Activated naive CD8-positive, alpha-beta T cell treated with anti-CD3 and anti-CD28 coated beads, Interleukin-2, amount 50 U/mL, for 24 hours (primary cell): ENCODE measurements at regions not wholly inside any gene's neighbourhood (a gene's known extent, or its start where the extent isn't known, plus 50 kb on each side); places are given as distances from the start of the nearest gene placed in this dataset.
"Not testable (repeated sequence)": the region's sequence is repeated elsewhere in the genome, so short reads cannot be mapped to it uniquely, and the experiment has no call there.

Source experiments
- ATAC-seq: fragments of 150-1000 bp; cut with Tn5 transposase; one replicate; pipeline ENCODE4 v1.10.0; 2021
- DNase-seq: peaks from one replicate; pipeline ENCODE4 v3.0.0; 2021
- H3K27ac Mint-ChIP-seq: one replicate; pipeline ENCODE4 v1.8.0; 2021; ENCODE audit warnings: mild to moderate bottlenecking, mixed read lengths
- H3K27me3 Mint-ChIP-seq: one replicate; pipeline ENCODE4 v1.8.0; 2021; ENCODE audit warnings: mixed read lengths
- H3K36me3 Mint-ChIP-seq: one replicate; pipeline ENCODE4 v1.8.0; 2021; ENCODE audit warnings: low read depth, mixed read lengths
- H3K4me1 Mint-ChIP-seq: one replicate; pipeline ENCODE4 v1.8.0; 2021; ENCODE audit warnings: mixed read lengths
- H3K4me3 Mint-ChIP-seq: one replicate; pipeline ENCODE4 v1.8.0; 2021; ENCODE audit warnings: mild to moderate bottlenecking, moderate library complexity, mixed read lengths
- H3K9me3 Mint-ChIP-seq: one replicate; pipeline ENCODE4 v1.8.0; 2021; ENCODE audit warnings: mixed read lengths

GRCh38 chr5:1649554-1649953 lies 125.8 kb upstream of the LPCAT1 start:
- H3K27me3 Mint-ChIP-seq: peaks cover 58% of the 10 kb centered on the region
- DNase-seq (no peak), ATAC-seq (no peak)
- peaks cover 15% of the 10 kb centered on the region for H3K4me1 Mint-ChIP-seq
- no peak overlapping the region for H3K4me3 Mint-ChIP-seq
- H3K27ac Mint-ChIP-seq: no peak overlapping the region
- H3K9me3 Mint-ChIP-seq: no peaks in the 10 kb centered on the region
- no peaks in the 10 kb centered on the region for H3K36me3 Mint-ChIP-seq

GRCh38 chr5:1648806-1649205 lies 125.0 kb upstream of the LPCAT1 start:
- DNase-seq (no peak), ATAC-seq (no peak)
- no peak overlapping the region for H3K27ac Mint-ChIP-seq
- H3K36me3 Mint-ChIP-seq: no peaks in the 10 kb centered on the region
- peaks cover 60% of the 10 kb centered on the region for H3K27me3 Mint-ChIP-seq
- no peaks in the 10 kb centered on the region for H3K9me3 Mint-ChIP-seq
- H3K4me1 Mint-ChIP-seq: peaks cover 17% of the 10 kb centered on the region
- no peak overlapping the region for H3K4me3 Mint-ChIP-seq

GRCh38 chr5:1647580-1647979 lies 123.8 kb upstream of the LPCAT1 start:
- ATAC-seq: no peak
- Mint-ChIP-seq H3K27ac (no peak overlapping the region), H3K4me3 (no peak overlapping the region), H3K4me1 (peaks cover 9% of the 10 kb centered on the region), H3K36me3 (no peaks in the 10 kb centered on the region), H3K27me3 (peaks cover 57% of the 10 kb centered on the region), H3K9me3 (no peaks in the 10 kb centered on the region)
- no peak for DNase-seq

- peak; percentile 86 for ATAC-seq
- Mint-ChIP-seq H3K36me3 (no peaks in the 10 kb centered on the region), H3K27me3 (peaks cover 53% of the 10 kb centered on the region), H3K27ac (no peak overlapping the region), H3K4me1 (peaks cover 10% of the 10 kb centered on the region), H3K9me3 (no peaks in the 10 kb centered on the region), H3K4me3 (no peak overlapping the region)
- DNase-seq: peak; percentile 86
Observed at GRCh38 chr5:1644810-1645571, 121.2 kb upstream of the LPCAT1 start.

- H3K4me1 Mint-ChIP-seq, DNase-seq, ATAC-seq, H3K27ac Mint-ChIP-seq, H3K4me3 Mint-ChIP-seq, H3K36me3 Mint-ChIP-seq, H3K9me3 Mint-ChIP-seq: not testable (repeated sequence)
- H3K27me3 Mint-ChIP-seq: peaks cover 50% of the 10 kb centered on the region
Observed at GRCh38 chr5:1644393-1644809, 120.6 kb upstream of the LPCAT1 start.

- H3K36me3 Mint-ChIP-seq: no peaks in the 10 kb centered on the region
- no peak for ATAC-seq
- H3K9me3 Mint-ChIP-seq: no peaks in the 10 kb centered on the region
- peaks cover 46% of the 10 kb centered on the region for H3K27me3 Mint-ChIP-seq
- no peak for DNase-seq
- H3K27ac Mint-ChIP-seq: no peak overlapping the region
- H3K4me1 Mint-ChIP-seq: peaks cover 4% of the 10 kb centered on the region
- H3K4me3 Mint-ChIP-seq: no peak overlapping the region
Observed at GRCh38 chr5:1643651-1644392, 120.1 kb upstream of the LPCAT1 start.

DNA sequence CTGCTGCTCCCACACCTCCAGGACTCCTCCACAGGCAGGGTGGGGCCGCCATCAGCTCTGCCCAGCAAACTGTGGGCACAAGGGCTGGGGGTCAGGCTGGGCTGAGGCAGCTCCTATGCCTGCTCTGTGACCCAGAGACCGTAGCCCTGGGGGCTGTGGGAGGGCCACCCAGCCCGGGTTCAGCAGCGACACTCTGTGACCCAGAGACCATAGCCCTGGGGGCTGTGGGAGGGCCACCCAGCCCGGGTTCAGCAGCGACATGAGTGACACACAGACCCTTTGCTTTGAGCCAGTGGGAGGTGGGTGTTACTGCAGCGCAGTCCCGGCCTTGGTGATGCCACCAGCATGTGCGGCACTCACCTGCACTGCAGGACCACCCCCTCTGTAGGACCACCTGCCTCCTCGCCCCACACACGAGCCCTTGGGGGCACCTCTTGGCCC lies 118.9 kb upstream of the LPCAT1 start:
- H3K4me3 Mint-ChIP-seq: no peak overlapping the region

DNA sequence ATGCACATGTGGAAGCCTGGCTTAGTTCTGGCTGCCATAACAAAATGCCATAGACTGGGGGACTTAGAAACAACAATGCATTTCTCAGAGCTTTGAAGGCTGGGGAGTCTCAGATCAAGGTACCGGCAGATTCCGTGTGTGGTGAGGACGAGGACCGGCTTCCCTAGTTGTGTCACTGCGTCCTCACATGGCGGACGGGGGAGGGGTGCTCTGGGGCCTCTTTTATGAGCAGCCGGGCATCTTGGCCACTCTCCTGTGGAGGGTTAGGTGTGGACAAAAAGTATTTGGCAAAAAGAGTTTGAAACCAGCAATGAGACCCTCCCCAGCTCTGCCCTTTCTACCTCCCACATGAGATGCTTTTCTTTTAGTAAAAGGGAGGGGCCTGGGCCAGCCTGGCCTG lies 118.5 kb upstream of the LPCAT1 start:
- peaks cover 4% of the 10 kb centered on the region for H3K4me1 Mint-ChIP-seq
- no peak overlapping the region for H3K4me3 Mint-ChIP-seq
- no peak for DNase-seq
- H3K27me3 Mint-ChIP-seq: peaks cover 40% of the 10 kb centered on the region
- H3K36me3 Mint-ChIP-seq: no peaks in the 10 kb centered on the region
- ATAC-seq: no peak
- H3K9me3 Mint-ChIP-seq: no peaks in the 10 kb centered on the region
- H3K27ac Mint-ChIP-seq: no peak overlapping the region

More for the DNA sequence above, 118.9 kb upstream of the LPCAT1 start:
- no peaks in the 10 kb centered on the region for H3K9me3 Mint-ChIP-seq
- DNase-seq: no peak
- no peak for ATAC-seq
- peaks cover 40% of the 10 kb centered on the region for H3K27me3 Mint-ChIP-seq
- H3K27ac Mint-ChIP-seq: no peak overlapping the region
- H3K36me3 Mint-ChIP-seq: no peaks in the 10 kb centered on the region
- peaks cover 4% of the 10 kb centered on the region for H3K4me1 Mint-ChIP-seq

DNA sequence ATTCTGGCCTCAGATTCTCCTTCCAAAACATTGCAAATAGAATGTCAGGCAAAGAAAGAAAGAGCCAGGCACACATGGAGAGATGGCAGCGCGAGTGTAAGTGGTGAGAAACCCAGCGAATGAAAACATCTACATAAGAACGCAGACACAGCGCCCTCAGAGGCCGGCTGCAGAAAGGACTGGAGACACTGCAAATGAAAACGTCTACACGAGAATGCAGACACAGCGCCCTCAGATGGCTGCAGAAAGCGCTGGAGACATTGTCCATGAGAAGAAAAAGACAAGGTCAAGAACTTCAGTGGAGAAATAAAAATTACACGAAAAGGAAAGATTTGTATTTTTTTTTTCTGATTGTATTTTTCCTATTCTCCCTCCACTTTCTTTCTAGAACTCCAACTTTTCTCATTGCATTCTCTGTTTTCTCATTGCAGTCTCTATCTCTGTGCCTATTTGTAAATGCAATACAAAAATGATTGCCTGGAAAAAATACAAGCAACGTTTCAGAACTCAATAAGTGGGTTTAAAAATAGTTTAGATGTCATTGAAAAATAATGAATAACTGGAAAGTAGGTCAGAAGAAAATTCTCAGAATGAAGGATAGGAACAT lies 117.9 kb upstream of the LPCAT1 start:
- H3K27me3 Mint-ChIP-seq: peaks cover 35% of the 10 kb centered on the region
- no peak overlapping the region for H3K4me3 Mint-ChIP-seq
- no peak overlapping the region for H3K27ac Mint-ChIP-seq
- no peaks in the 10 kb centered on the region for H3K9me3 Mint-ChIP-seq
- no peaks in the 10 kb centered on the region for H3K36me3 Mint-ChIP-seq
- ATAC-seq (peak; percentile 75), DNase-seq (peak; percentile 78)
- H3K4me1 Mint-ChIP-seq: peaks cover 4% of the 10 kb centered on the region

DNA sequence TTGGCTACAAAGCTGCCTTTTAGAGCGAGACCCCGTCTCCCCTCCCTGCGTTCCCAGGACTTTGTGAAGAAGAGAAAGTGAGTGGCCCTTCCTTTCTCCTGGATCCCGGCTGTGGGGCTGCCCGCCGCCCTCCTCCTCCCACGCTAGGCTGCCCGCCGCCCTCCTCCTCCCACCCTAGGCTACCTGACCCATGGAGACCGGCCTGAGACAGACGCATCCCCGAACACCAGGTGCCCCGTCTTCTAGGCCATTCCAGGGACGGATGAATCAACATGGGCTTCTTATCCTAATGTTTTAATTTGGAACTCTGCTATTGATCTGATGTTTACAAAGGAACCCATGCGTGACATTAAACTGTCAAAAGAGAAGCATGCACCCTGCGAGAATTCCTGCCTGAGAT lies 117.3 kb upstream of the LPCAT1 start:
- H3K4me1 Mint-ChIP-seq: peaks cover 9% of the 10 kb centered on the region
- ATAC-seq: no peak
- no peak overlapping the region for H3K4me3 Mint-ChIP-seq
- DNase-seq: no peak
- peaks cover 32% of the 10 kb centered on the region for H3K27me3 Mint-ChIP-seq
- H3K27ac Mint-ChIP-seq: no peak overlapping the region
- no peaks in the 10 kb centered on the region for H3K9me3 Mint-ChIP-seq
- H3K36me3 Mint-ChIP-seq: no peaks in the 10 kb centered on the region

GRCh38 chr5:1640421-1640881 lies 116.7 kb upstream of the LPCAT1 start:
- DNase-seq (no peak), ATAC-seq (no peak)
- Mint-ChIP-seq H3K9me3 (no peaks in the 10 kb centered on the region), H3K27ac (no peak overlapping the region), H3K4me3 (no peak overlapping the region), H3K4me1 (peaks cover 15% of the 10 kb centered on the region), H3K27me3 (peaks cover 26% of the 10 kb centered on the region), H3K36me3 (no peaks in the 10 kb centered on the region)

DNA sequence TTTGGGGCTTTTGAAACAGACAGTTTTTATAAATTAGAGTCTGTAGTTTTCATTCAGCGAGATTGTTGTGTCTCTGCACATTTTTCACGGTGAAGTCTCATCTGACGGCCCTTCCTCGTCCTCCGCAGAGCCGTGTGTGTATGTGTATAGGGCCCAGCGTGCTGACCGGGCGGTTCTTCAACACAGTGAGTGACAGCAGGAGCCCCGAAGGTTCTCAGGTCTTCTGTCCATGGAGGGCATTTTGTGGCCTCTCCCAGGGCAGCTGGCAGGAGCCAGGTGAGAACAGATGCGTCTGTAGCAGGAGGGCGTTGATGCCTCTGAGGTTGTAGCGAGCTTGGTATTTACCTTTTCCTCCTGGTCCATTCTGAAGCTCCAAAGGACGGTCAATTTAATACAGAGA lies 116.0 kb upstream of the LPCAT1 start:
- no peak for DNase-seq
- no peak overlapping the region for H3K4me3 Mint-ChIP-seq
- no peaks in the 10 kb centered on the region for H3K9me3 Mint-ChIP-seq
- no peak for ATAC-seq
- H3K4me1 Mint-ChIP-seq: peaks cover 22% of the 10 kb centered on the region
- no peaks in the 10 kb centered on the region for H3K36me3 Mint-ChIP-seq
- no peak overlapping the region for H3K27ac Mint-ChIP-seq
- peaks cover 21% of the 10 kb centered on the region for H3K27me3 Mint-ChIP-seq

- H3K4me1 Mint-ChIP-seq: peaks cover 27% of the 10 kb centered on the region
- ATAC-seq (no peak), DNase-seq (no peak)
- H3K36me3 Mint-ChIP-seq: no peaks in the 10 kb centered on the region
- H3K4me3 Mint-ChIP-seq: no peak overlapping the region
- H3K9me3 Mint-ChIP-seq: no peaks in the 10 kb centered on the region
- H3K27me3 Mint-ChIP-seq: peaks cover 15% of the 10 kb centered on the region
- no peak overlapping the region for H3K27ac Mint-ChIP-seq
Observed at GRCh38 chr5:1638658-1639400, 115.1 kb upstream of the LPCAT1 start.
